K562 (cell line): ENCODE measurements at regions not wholly inside any gene's neighbourhood (a gene's known extent, or its start where the extent isn't known, plus 50 kb on each side); places are given as distances from the start of the nearest gene placed in this dataset.
"Not testable (repeated sequence)": the region's sequence is repeated elsewhere in the genome, so short reads cannot be mapped to it uniquely, and the experiment has no call there.

Experiments used
- ATAC-seq: fragments of 200-7000 bp; cut with Tn5 transposase; 3 replicates; pipeline ENCODE4 v1.9.1; 2020; ENCODE audit warnings: moderate library complexity
- BruUV-seq: library from RNA; stranded (reverse); fragments of 400-500 nt; replicated peaks from 2 replicates; lab custom pipeline; 2021; lab: Mats Ljungman, UMichigan
- CTCF ChIA-PET: fragments of 300-600 bp; formaldehyde crosslinking; extraction: SDS; loops from one replicate; lab custom pipeline; 2021; ENCODE audit warnings: low intra/inter-chr PET ratio; lab: Yijun Ruan, JAX
- POLR2A ChIA-PET: fragments of 300-600, 350-650 bp; sonication (Branson Sonifier 250); formaldehyde crosslinking; extraction: SDS; loops from one replicate; lab custom pipeline; 2021; ENCODE audit warnings: antibody characterized with exemption, inconsistent platforms; lab: Yijun Ruan, JAX
- DNase-seq, 4 experiments: peaks; one replicate each; pipeline versions ENCODE4 v3.0.0 to v3.0.0-alpha.2; 2011 to 2018; ENCODE audit warnings: low spot score in 3 of 4, mixed read lengths in 3 of 4; ENCODE audit errors: extremely low read depth in 1 of 4
- FAIRE-seq: peaks from 2 replicates; lab custom pipeline; 2011; peaks lifted over from hg19 to GRCh38; lab: Jason Lieb, UNC
- H2AFZ ChIP-seq: 2 replicates; pipeline ENCODE4 v1.6.0; 2011; ENCODE audit warnings: low read depth, low read length, control low read depth, inconsistent platforms
- H3K27ac ChIP-seq: fragments of 200-600 bp; 3 replicates; pipeline ENCODE4 v1.8.0; 2011; ENCODE audit warnings: low read depth, mild to moderate bottlenecking, control low read depth, inconsistent platforms, low read length, moderate library complexity, mixed read lengths; ENCODE audit errors: extremely low read depth
- H3K27me3 ChIP-seq, 2 experiments: fragments of 300-600 bp in 1 of 2; 2 replicates in 1 of 2; 3 replicates in 1 of 2; pipeline versions ENCODE4 v1.6.0 to v1.8.0; 2011; ENCODE audit warnings: inconsistent platforms in 2 of 2, low read length in 2 of 2, mild to moderate bottlenecking in 1 of 2, mixed read lengths in 1 of 2, moderate library complexity in 1 of 2; ENCODE audit not compliant: control insufficient read depth in 2 of 2, insufficient read depth in 2 of 2
- H3K36me3 ChIP-seq: fragments of 300-600 bp; 3 replicates; pipeline ENCODE4 v1.8.0; 2011; ENCODE audit warnings: mild to moderate bottlenecking, low read length, inconsistent platforms; ENCODE audit not compliant: control insufficient read depth, insufficient read depth
- H3K4me1 ChIP-seq, 2 experiments: fragments of 200-600 bp in 1 of 2; replicated peaks in 1 of 2; 2 replicates in 1 of 2; 3 replicates in 1 of 2; pipeline versions ENCODE4 v1.5.1 to v1.8.0; 2011; ENCODE audit warnings: inconsistent platforms in 2 of 2, low read length in 2 of 2, mild to moderate bottlenecking in 1 of 2, mixed read lengths in 1 of 2, moderate library complexity in 1 of 2; ENCODE audit not compliant: control insufficient read depth in 2 of 2, insufficient read depth in 2 of 2
- H3K4me2 ChIP-seq: 2 replicates; pipeline ENCODE4 v1.6.1; 2011; ENCODE audit warnings: low read length, control low read depth, inconsistent platforms, mixed read lengths; ENCODE audit not compliant: insufficient read depth
- H3K4me3 ChIP-seq: fragments of 200-600 bp; sonication (generic), shearing (Covaris generic); 2 replicates; pipeline ENCODE4 v1.5.1; 2016; ENCODE audit warnings: control low read depth, inconsistent platforms
- H3K79me2 ChIP-seq: fragments of 200-600 bp; 3 replicates; pipeline ENCODE4 v1.8.0; 2011; ENCODE audit warnings: low read length, inconsistent platforms; ENCODE audit not compliant: control insufficient read depth, insufficient read depth
- H3K9ac ChIP-seq, 2 experiments: 2 replicates each; pipeline versions ENCODE4 v1.6.0 to v1.6.1; 2011; ENCODE audit warnings: low read depth in 2 of 2, low read length in 2 of 2, control low read depth in 1 of 2, inconsistent platforms in 1 of 2, mild to moderate bottlenecking in 1 of 2, mixed read lengths in 1 of 2; ENCODE audit not compliant: insufficient read depth in 1 of 2
- H3K9me1 ChIP-seq: one replicate; pipeline ENCODE4 v1.6.0; 2011; ENCODE audit warnings: inconsistent platforms, mild to moderate bottlenecking, low read length, moderate library complexity; ENCODE audit not compliant: control insufficient read depth, insufficient read depth
- H3K9me3 ChIP-seq: replicated peaks from 2 replicates; pipeline ENCODE4 v1.5.1; 2011; ENCODE audit warnings: low read depth, low read length, inconsistent platforms; ENCODE audit not compliant: control insufficient read depth, insufficient read depth
- H4K20me1 ChIP-seq: replicated peaks from 2 replicates; pipeline ENCODE4 v1.6.1; 2011; ENCODE audit warnings: low read length, inconsistent platforms, mixed read lengths; ENCODE audit not compliant: control insufficient read depth, insufficient read depth
- MAFG ChIP-seq: fragments of 450-650 bp; conservative IDR thresholded peaks from 2 replicates; pipeline ENCODE4 v1.6.1; 2016; ENCODE audit warnings: missing genetic modification characterization, missing compliant biosample characterization
- ZNF316 ChIP-seq: fragments of 450-650 bp; IDR thresholded peaks from 2 replicates; pipeline ENCODE4 v1.6.1; 2016
- WGBS: fragments of 100-300 bp; shearing (Covaris generic); methylation state at CpG from one replicate; pipeline ENCODE4 v1.1.6; 2016; ENCODE audit warnings: low coverage, mixed read lengths; ENCODE audit not compliant: insufficient coverage; ENCODE audit errors: missing lambda C conversion rate; 5-methylcytosine and 5-hydroxymethylcytosine counted together
- in situ Hi-C: fragments of 300-500 bp; cut with MboI; formaldehyde crosslinking; loops from 4 replicates; pipeline ENCODE4 v1.15.0; 2018; ENCODE audit warnings: inconsistent platforms, mixed read lengths
- intact Hi-C: fragments of 100-400 bp; cut with micrococcal nuclease; formaldehyde crosslinking; loops from 2 replicates; pipeline ENCODE4 v1.14.2; 2022

DNA sequence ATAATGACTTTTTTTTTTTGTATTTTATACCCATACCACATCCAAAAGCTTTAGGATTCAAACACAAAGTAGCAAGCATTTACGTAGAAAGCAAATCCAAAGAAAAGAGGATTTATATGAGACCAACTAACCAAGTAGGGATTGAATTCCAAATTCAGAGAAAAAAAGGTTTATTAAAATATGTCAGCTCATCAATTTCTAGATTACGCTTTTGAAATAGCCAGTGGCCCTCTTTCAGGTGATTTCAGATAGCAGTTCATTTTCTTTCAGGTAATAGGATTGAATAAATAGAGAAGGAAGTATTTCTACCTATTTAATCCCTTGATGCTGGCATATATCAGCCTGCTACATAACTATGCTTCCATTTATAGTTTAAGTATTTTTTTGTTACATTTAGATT, 822.3 kb downstream of the PRIM2 start:
- H4K20me1 ChIP-seq, H3K4me1 ChIP-seq, H3K4me3 ChIP-seq, BruUV-seq, H3K27me3 ChIP-seq, H3K9me1 ChIP-seq, H3K27ac ChIP-seq, H3K36me3 ChIP-seq, H2AFZ ChIP-seq, FAIRE-seq, ATAC-seq, CTCF ChIA-PET, H3K9me3 ChIP-seq, H3K4me2 ChIP-seq, in situ Hi-C loops: not testable (repeated sequence)
- WGBS: 10% methylated on average over 2 of the region's 2 CpGs
- TF ChIP-seq ZNF316 (peak; percentile 47), MAFG (0 out of 2 replicates have a peak, but pooled peaks have one; percentile 13)
- TF ChIP-seq, all 486 proteins: peak for 2; not testable (repeated sequence) for 484
- DNase-seq, intact Hi-C loops, POLR2A ChIA-PET, H3K79me2 ChIP-seq, H3K9ac ChIP-seq: not testable (repeated sequence)

DNA sequence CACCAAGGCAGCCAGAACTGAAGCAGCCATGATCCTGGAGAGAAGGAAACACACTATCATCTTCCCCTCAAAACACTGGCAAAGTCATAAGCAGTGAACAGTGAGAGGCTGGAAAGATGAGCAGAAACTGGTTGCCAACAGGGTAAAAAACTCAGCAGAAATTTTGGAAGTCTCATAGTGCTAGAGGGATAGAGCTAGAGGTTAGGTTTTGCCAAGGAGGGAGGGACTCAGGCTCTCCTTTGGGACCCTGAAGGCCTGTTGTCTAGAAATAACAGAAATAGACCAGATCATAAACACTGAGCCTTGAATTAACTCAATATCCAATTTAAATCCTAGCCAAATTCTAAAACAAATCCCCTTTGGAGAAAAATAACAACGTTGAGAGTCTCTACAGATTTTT, 853.6 kb downstream of the PRIM2 start:
- ATAC-seq, H2AFZ ChIP-seq, in situ Hi-C loops, H3K9ac ChIP-seq, H3K4me2 ChIP-seq, H3K4me1 ChIP-seq, H3K27ac ChIP-seq, DNase-seq, H4K20me1 ChIP-seq, H3K9me3 ChIP-seq, H3K36me3 ChIP-seq, intact Hi-C loops, H3K79me2 ChIP-seq, FAIRE-seq, H3K9me1 ChIP-seq, POLR2A ChIA-PET, H3K27me3 ChIP-seq, BruUV-seq, H3K4me3 ChIP-seq, CTCF ChIA-PET: not testable (repeated sequence)
- 0% methylated on average over 1 of the region's 1 CpG for WGBS

DNA sequence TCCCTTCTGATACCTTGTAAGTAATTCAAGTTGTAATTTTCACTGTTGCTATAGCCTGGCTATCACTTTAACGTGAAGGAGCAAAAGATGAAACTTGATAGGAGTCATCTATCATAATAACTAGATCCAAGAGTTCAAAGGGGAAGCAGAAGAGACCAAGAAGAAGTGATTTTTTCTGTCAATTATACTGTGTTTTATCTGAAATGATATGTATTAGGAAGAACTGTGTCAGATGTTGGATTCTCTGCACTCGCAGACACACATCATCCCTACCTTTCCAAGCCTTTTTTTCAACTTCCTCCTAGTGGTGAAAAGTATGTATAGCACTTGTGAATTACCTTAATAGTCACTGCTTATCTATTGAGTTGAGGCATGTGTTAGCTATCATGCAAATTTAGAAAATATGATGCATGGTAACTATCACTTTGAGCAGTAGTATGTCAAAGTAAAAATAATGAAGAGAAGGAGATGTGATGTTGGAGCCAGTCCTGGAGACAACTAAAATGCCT, 864.2 kb downstream of the PRIM2 start:
- H3K79me2 ChIP-seq, CTCF ChIA-PET, ATAC-seq, H3K4me1 ChIP-seq, H3K27ac ChIP-seq, H4K20me1 ChIP-seq, H3K9ac ChIP-seq, H2AFZ ChIP-seq, in situ Hi-C loops, H3K36me3 ChIP-seq, DNase-seq, H3K9me1 ChIP-seq, H3K4me2 ChIP-seq, POLR2A ChIA-PET, intact Hi-C loops, H3K9me3 ChIP-seq, H3K27me3 ChIP-seq, H3K4me3 ChIP-seq, BruUV-seq: not testable (repeated sequence)
- FAIRE-seq: peak; percentile 83
- WGBS: 3% methylated on average over 2 of the region's 2 CpGs

DNA sequence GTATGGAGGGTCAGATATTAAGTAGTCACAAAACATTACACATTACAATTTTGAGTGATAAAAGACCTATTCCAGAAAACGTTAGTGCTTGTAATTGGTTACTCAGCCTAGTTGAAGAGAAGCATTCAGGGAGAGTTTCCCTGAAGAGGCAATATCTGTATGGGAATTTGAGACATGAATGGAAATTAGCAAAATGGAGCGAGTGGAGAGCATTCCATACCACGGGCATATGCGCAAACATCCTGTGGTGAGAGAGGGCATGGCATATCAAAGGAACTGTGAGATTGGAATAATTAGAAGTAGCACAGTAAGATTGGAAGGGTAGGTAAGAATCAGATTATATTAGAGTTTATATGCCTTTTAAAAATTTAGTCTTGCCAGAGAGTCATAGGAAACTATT, 867.9 kb downstream of the PRIM2 start:
- DNase-seq: not testable (repeated sequence)

More for the DNA sequence above, 867.9 kb downstream of the PRIM2 start:
- H3K79me2 ChIP-seq, intact Hi-C loops, H3K27me3 ChIP-seq, ATAC-seq, CTCF ChIA-PET, H3K9ac ChIP-seq, H3K4me2 ChIP-seq, H3K4me3 ChIP-seq, H2AFZ ChIP-seq, H3K36me3 ChIP-seq, H3K9me1 ChIP-seq, H4K20me1 ChIP-seq, H3K4me1 ChIP-seq, H3K9me3 ChIP-seq, FAIRE-seq, in situ Hi-C loops, BruUV-seq, H3K27ac ChIP-seq, POLR2A ChIA-PET: not testable (repeated sequence)
- WGBS: 0% methylated on average over 3 of the region's 4 CpGs
